ENCODE measurements at regions not wholly inside any gene's neighbourhood (a gene's known extent, or its start where the extent isn't known, plus 50 kb on each side); places are given as distances from the start of the nearest gene placed in this dataset.
"Not testable (repeated sequence)": the region's sequence is repeated elsewhere in the genome, so short reads cannot be mapped to it uniquely, and the experiment has no call there.

GRCh38 chr15:96176831-96177230 is 153.7 kb upstream of the NR2F2 start:
- DNase-seq (ENCODE audit: low spot score in 2 of 2) = no peak

GRCh38 chr15:96177279-96177678 is 153.2 kb upstream of the NR2F2 start:
- DNase-seq (ENCODE audit: low spot score in 2 of 2) (no peak), FAIRE-seq (no peak)

More at GRCh38 chr15:96176831-96177230, 153.7 kb upstream of the NR2F2 start:
- FAIRE-seq = no peak

GRCh38 chr15:96180087-96180748 is 150.3 kb upstream of the NR2F2 start:
- FAIRE-seq = no peak

GRCh38 chr15:96181217-96181616 is 149.3 kb upstream of the NR2F2 start:
- no peak for FAIRE-seq
- no peak for DNase-seq (ENCODE audit: low spot score in 2 of 2)

More at GRCh38 chr15:96180087-96180748, 150.3 kb upstream of the NR2F2 start:
- DNase-seq (ENCODE audit: low spot score in 2 of 2) = no peak

GRCh38 chr15:96181873-96182301 is 148.6 kb upstream of the NR2F2 start:
- DNase-seq (ENCODE audit: low spot score in 2 of 2) = no peak
- no peak for FAIRE-seq

- FAIRE-seq (no peak), DNase-seq (ENCODE audit: low spot score in 2 of 2) (no peak)
Observed at GRCh38 chr15:96182736-96183513, 147.6 kb upstream of the NR2F2 start.

- DNase-seq (ENCODE audit: low spot score in 2 of 2) (no peak), FAIRE-seq (no peak)
Observed at GRCh38 chr15:96183514-96183850, 147.0 kb upstream of the NR2F2 start.

GRCh38 chr15:96183867-96184266 is 146.6 kb upstream of the NR2F2 start:
- FAIRE-seq = no peak

GRCh38 chr15:96184297-96184696 is 146.2 kb upstream of the NR2F2 start:
- FAIRE-seq (no peak), DNase-seq (ENCODE audit: low spot score in 2 of 2) (no peak)

More at GRCh38 chr15:96183867-96184266, 146.6 kb upstream of the NR2F2 start:
- no peak for DNase-seq (ENCODE audit: low spot score in 2 of 2)

GRCh38 chr15:96186105-96186504 is 144.4 kb upstream of the NR2F2 start:
- DNase-seq (ENCODE audit: low spot score in 2 of 2) (no peak), FAIRE-seq (no peak)

GRCh38 chr15:96187341-96188305 is 142.9 kb upstream of the NR2F2 start:
- FAIRE-seq (no peak), DNase-seq (ENCODE audit: low spot score in 2 of 2) (no peak)

GRCh38 chr15:96197721-96198120 is 132.8 kb upstream of the NR2F2 start:
- no peak for DNase-seq (ENCODE audit: low spot score in 2 of 2)
- FAIRE-seq = no peak

GRCh38 chr15:96199111-96199510 is 131.4 kb upstream of the NR2F2 start:
- FAIRE-seq = no peak

GRCh38 chr15:96200357-96200967 is 130.0 kb upstream of the NR2F2 start:
- DNase-seq (ENCODE audit: low spot score in 2 of 2) (no peak), FAIRE-seq (no peak)

More at GRCh38 chr15:96199111-96199510, 131.4 kb upstream of the NR2F2 start:
- no peak for DNase-seq (ENCODE audit: low spot score in 2 of 2)

GRCh38 chr15:96201696-96202095 is 128.8 kb upstream of the NR2F2 start:
- FAIRE-seq (no peak), DNase-seq (ENCODE audit: low spot score in 2 of 2) (no peak)

GRCh38 chr15:96205588-96205987 is 124.9 kb upstream of the NR2F2 start:
- FAIRE-seq = not testable (repeated sequence)

GRCh38 chr15:96207377-96208006 is 123.0 kb upstream of the NR2F2 start:
- FAIRE-seq (no peak), DNase-seq (ENCODE audit: low spot score in 2 of 2) (no peak)

More at GRCh38 chr15:96205588-96205987, 124.9 kb upstream of the NR2F2 start:
- DNase-seq (ENCODE audit: low spot score in 2 of 2) = not testable (repeated sequence)

- FAIRE-seq = no peak
- DNase-seq (ENCODE audit: low spot score in 2 of 2) = no peak
Observed at GRCh38 chr15:96209285-96209735, 121.2 kb upstream of the NR2F2 start.

- no peak for FAIRE-seq
- DNase-seq (ENCODE audit: low spot score in 2 of 2) = no peak
Observed at GRCh38 chr15:96213045-96213444, 117.5 kb upstream of the NR2F2 start.

- no peak for DNase-seq (ENCODE audit: low spot score in 2 of 2)
- no peak for FAIRE-seq
Observed at GRCh38 chr15:96213896-96214295, 116.6 kb upstream of the NR2F2 start.
